Erythroblast (primary cell): ENCODE measurements at regions not wholly inside any gene's neighbourhood (a gene's known extent, or its start where the extent isn't known, plus 50 kb on each side); places are given as distances from the start of the nearest gene placed in this dataset.

Experiments used
- GATA1 ChIP-seq: IDR thresholded peaks from 2 replicates; pipeline ENCODE4 v1.6.1; 2011; ENCODE audit warnings: low read depth, mild to moderate bottlenecking, control low read depth, low read length, moderate library complexity
- POLR2A ChIP-seq: IDR thresholded peaks from 2 replicates; pipeline ENCODE4 v1.6.1; 2011; ENCODE audit warnings: mild to moderate bottlenecking, low read length

- TF ChIP-seq POLR2A = no peak
- TF ChIP-seq GATA1 = no peak
Observed at GRCh38 chr10:53331460-53331859, 558.9 kb upstream of the MBL2 start.
